ENCODE measurements at regions not wholly inside any gene's neighbourhood (a gene's known extent, or its start where the extent isn't known, plus 50 kb on each side); places are given as distances from the start of the nearest gene placed in this dataset.

DNA sequence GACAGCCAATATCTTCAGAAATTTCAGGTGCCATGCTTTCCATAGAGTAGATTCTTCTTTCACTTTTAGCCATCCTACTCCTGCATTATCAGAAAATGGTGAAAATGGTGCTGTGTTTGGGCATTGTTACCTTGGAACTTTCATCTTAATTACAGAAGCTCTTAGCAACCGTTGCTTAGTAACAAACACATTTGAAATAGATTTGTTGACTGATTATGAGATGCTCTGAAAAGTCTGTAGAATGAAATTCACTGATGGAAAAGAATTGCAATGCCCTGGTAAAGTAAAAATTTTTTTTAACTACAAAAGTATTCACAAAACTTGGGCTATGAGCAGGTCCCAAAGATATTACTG is 249.3 kb upstream of the NEBL start:
- TF ChIP-seq, protein P1, sequence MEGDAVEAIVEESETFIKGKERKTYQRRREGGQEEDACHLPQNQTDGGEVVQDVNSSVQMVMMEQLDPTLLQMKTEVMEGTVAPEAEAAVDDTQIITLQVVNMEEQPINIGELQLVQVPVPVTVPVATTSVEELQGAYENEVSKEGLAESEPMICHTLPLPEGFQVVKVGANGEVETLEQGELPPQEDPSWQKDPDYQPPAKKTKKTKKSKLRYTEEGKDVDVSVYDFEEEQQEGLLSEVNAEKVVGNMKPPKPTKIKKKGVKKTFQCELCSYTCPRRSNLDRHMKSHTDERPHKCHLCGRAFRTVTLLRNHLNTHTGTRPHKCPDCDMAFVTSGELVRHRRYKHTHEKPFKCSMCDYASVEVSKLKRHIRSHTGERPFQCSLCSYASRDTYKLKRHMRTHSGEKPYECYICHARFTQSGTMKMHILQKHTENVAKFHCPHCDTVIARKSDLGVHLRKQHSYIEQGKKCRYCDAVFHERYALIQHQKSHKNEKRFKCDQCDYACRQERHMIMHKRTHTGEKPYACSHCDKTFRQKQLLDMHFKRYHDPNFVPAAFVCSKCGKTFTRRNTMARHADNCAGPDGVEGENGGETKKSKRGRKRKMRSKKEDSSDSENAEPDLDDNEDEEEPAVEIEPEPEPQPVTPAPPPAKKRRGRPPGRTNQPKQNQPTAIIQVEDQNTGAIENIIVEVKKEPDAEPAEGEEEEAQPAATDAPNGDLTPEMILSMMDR (IDR thresholded peaks at IDR 0.05; ENCODE audit: borderline replicate concordance, extremely low read depth, low read length, poor library complexity, severe bottlenecking): no peak
- no peak for TF ChIP-seq EZH2 (IDR thresholded peaks at IDR 0.05; ENCODE audit: borderline replicate concordance, low read depth, low read length, severe bottlenecking)

Measured in DND-41 (cell line).